ENCODE measurements at regions not wholly inside any gene's neighbourhood (a gene's known extent, or its start where the extent isn't known, plus 50 kb on each side); places are given as distances from the start of the nearest gene placed in this dataset.

DNA sequence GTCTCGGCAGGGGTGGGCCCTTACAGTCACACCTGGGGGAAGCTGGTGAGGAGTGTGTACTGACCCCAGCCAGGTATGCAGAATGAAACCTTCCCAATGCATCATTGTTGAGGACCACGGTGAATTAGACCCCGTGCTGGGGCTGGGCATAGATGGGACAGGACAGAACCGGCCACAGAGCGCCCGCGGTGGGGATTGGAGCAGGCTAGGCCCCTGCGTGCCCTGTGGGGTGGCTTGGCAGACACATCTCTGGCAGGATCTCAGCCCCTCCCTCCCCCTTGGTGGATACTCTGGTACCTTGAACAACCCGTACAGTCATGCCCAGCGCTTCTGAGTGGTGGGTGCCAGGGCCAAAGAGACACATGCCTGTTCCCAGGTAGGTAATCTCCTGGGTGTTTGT is 200.6 kb downstream of the TEX29 start:
- POLR2A ChIA-PET (ENCODE audit: unreplicated experiment), result interaction anchor here (0.7 kb wide), 1 partner anchor 1323 kb away, joined by 10 read pairs; no protein-coding TSS in a partner anchor
- no peaks in the 10 kb centered on the region for H3K9me3 ChIP-seq (ENCODE audit: insufficient read depth, low read depth)
- H3K27ac ChIP-seq, result no peak overlapping the region
- H3K4me3 ChIP-seq, result no peak overlapping the region
- no peaks in the 10 kb centered on the region for H3K4me1 ChIP-seq (replicated peaks; ENCODE audit: insufficient read depth)
- no peaks in the 10 kb centered on the region for H3K9me2 ChIP-seq (ENCODE audit: insufficient read depth)
- BruUV-seq (replicated peaks), result no TSS peak
- intact Hi-C loops (cut with micrococcal nuclease; ENCODE audit: unreplicated experiment), result no loop called here
- H3K36me3 ChIP-seq (ENCODE audit: low read depth), result no peaks in the 10 kb centered on the region
- no peaks in the 10 kb centered on the region for H3K79me2 ChIP-seq (ENCODE audit: low read depth)
- no peaks in the 10 kb centered on the region; the same call in 1 of the 2 replicates for H4K20me1 ChIP-seq (ENCODE audit: insufficient read depth)
- TF ChIP-seq EZH2 (IDR thresholded peaks at IDR 0.05; ENCODE audit: low read depth) (no peak), CTCF (conservative IDR thresholded peaks at IDR 0.05) (no peak)
- H3K4me2 ChIP-seq, result no peak overlapping the region
- peaks cover 73% of the 10 kb centered on the region for H3K27me3 ChIP-seq (ENCODE audit: insufficient read depth, low read depth)
- H2AFZ ChIP-seq, result no peak overlapping the region
- CTCF ChIA-PET, result no interaction called here
- no peaks in the 10 kb centered on the region for H3F3A ChIP-seq (ENCODE audit: insufficient read depth, low read depth)
- no peak for DNase-seq

- no peak for DNase-seq
- no TSS peak for BruUV-seq (replicated peaks)
- H4K20me1 ChIP-seq (ENCODE audit: insufficient read depth), result no peaks in the 10 kb centered on the region; the same call in 1 of the 2 replicates
- H3K27ac ChIP-seq, result no peak overlapping the region
- no peaks in the 10 kb centered on the region for H3K9me3 ChIP-seq (ENCODE audit: insufficient read depth, low read depth)
- no peaks in the 10 kb centered on the region for H3K9me2 ChIP-seq (ENCODE audit: insufficient read depth)
- no peaks in the 10 kb centered on the region for H3K4me1 ChIP-seq (replicated peaks; ENCODE audit: insufficient read depth)
- H3K79me2 ChIP-seq (ENCODE audit: low read depth), result no peaks in the 10 kb centered on the region
- no peak overlapping the region for H3K4me3 ChIP-seq
- no peak overlapping the region for H2AFZ ChIP-seq
- no peaks in the 10 kb centered on the region for H3F3A ChIP-seq (ENCODE audit: insufficient read depth, low read depth)
- ChIA-PET CTCF (no interaction called here), POLR2A (ENCODE audit: unreplicated experiment) (no interaction called here)
- H3K4me2 ChIP-seq, result no peak overlapping the region
- peaks cover 73% of the 10 kb centered on the region for H3K27me3 ChIP-seq (ENCODE audit: insufficient read depth, low read depth)
- TF ChIP-seq EZH2 (IDR thresholded peaks at IDR 0.05; ENCODE audit: low read depth), result no peak
- no peak for TF ChIP-seq CTCF (conservative IDR thresholded peaks at IDR 0.05)
- intact Hi-C loops (cut with micrococcal nuclease; ENCODE audit: unreplicated experiment), result no loop called here
- H3K36me3 ChIP-seq (ENCODE audit: low read depth), result no peaks in the 10 kb centered on the region
Measured at GRCh38 chr13:111521691-111522229, 201.3 kb downstream of the TEX29 start.

GRCh38 chr13:111525320-111526118 is 205.1 kb downstream of the TEX29 start:
- no TSS peak for BruUV-seq (replicated peaks)
- Histone ChIP-seq H3K27ac (no peak overlapping the region), H3F3A (ENCODE audit: insufficient read depth, low read depth) (no peaks in the 10 kb centered on the region), H3K9me2 (ENCODE audit: insufficient read depth) (no peaks in the 10 kb centered on the region), H3K79me2 (ENCODE audit: low read depth) (no peaks in the 10 kb centered on the region), H3K4me1 (replicated peaks; ENCODE audit: insufficient read depth) (no peaks in the 10 kb centered on the region), H3K9me3 (ENCODE audit: insufficient read depth, low read depth) (no peaks in the 10 kb centered on the region), H3K4me3 (no peak overlapping the region), H2AFZ (no peak overlapping the region), H3K36me3 (ENCODE audit: low read depth) (no peaks in the 10 kb centered on the region), H3K4me2 (no peak overlapping the region), H3K27me3 (ENCODE audit: insufficient read depth, low read depth) (peaks cover 84% of the 10 kb centered on the region), H4K20me1 (ENCODE audit: insufficient read depth) (no peaks in the 10 kb centered on the region)
- ChIA-PET CTCF (no interaction called here), POLR2A (ENCODE audit: unreplicated experiment) (no interaction called here)
- TF ChIP-seq EZH2 (IDR thresholded peaks at IDR 0.05; ENCODE audit: low read depth), result no peak
- TF ChIP-seq CTCF (conservative IDR thresholded peaks at IDR 0.05), result no peak
- no peak for DNase-seq
- intact Hi-C loops (cut with micrococcal nuclease; ENCODE audit: unreplicated experiment), result no loop called here

Data from PC-9 (cell line).